ENCODE measurements at regions not wholly inside any gene's neighbourhood (a gene's known extent, or its start where the extent isn't known, plus 50 kb on each side); places are given as distances from the start of the nearest gene placed in this dataset.
"Not testable (repeated sequence)": the region's sequence is repeated elsewhere in the genome, so short reads cannot be mapped to it uniquely, and the experiment has no call there.

DNA sequence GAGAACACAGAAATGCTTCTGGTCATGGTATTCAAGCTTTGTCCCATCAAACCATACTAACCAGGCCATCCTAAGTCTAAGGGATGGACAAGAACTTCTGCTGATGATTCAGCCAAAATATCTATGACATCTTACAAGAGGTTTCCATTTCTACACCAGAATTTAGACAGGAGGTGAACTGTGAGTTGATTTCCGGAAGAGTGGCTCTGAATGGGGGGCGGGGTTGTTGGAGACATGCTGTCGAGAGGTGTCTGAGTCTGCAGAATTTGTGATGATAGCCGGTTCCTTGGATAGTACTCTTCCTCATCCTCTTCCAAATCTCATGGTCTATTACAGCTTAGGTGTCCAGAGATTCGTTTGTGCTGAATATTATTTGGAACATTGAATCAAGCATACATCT is 408.7 kb upstream of the TCF4 start:
- H3K9me3 Mint-ChIP-seq = no peaks in the 10 kb centered on the region
- intact Hi-C loops (cut with micrococcal nuclease) = no loop called here
- CTCF ChIA-PET = no interaction called here
- no peak overlapping the region for H3K27ac Mint-ChIP-seq
- H3K36me3 Mint-ChIP-seq (ENCODE audit: low read depth) = no peaks in the 10 kb centered on the region
- H3K4me3 Mint-ChIP-seq = no peak overlapping the region
- H3K4me1 Mint-ChIP-seq (ENCODE audit: low read depth) = no peaks in the 10 kb centered on the region
- no peak for DNase-seq
- H3K27me3 Mint-ChIP-seq (ENCODE audit: low read depth) = no peaks in the 10 kb centered on the region

DNA sequence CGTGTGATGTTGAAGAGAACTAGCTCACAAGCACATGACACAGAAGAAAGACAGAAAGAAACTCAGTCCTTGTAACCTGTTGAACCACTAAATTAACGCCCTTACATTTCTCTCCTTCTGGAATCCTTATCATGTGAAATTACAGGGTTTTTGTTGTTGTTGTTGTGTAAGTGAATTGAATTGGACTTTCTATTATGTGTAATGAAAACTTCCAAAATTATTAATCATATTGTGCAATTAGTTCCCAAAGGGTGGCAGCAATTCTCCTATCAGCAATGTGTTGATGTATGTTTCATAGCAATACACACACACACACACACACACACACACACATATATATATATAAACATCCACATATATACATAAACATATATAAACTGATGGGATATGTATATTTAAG is 402.2 kb upstream of the TCF4 start:
- CTCF ChIA-PET = interaction anchor here (0.5 kb wide), 1 partner anchor 758 kb away, joined by 3 read pairs; no protein-coding TSS in a partner anchor
- H3K27me3 Mint-ChIP-seq (ENCODE audit: low read depth) = no peaks in the 10 kb centered on the region
- no peak for DNase-seq
- intact Hi-C loops (cut with micrococcal nuclease) = no loop called here
- H3K4me3 Mint-ChIP-seq = no peak overlapping the region
- no peaks in the 10 kb centered on the region for H3K4me1 Mint-ChIP-seq (ENCODE audit: low read depth)
- no peak overlapping the region for H3K27ac Mint-ChIP-seq
- H3K36me3 Mint-ChIP-seq (ENCODE audit: low read depth) = no peaks in the 10 kb centered on the region
- H3K9me3 Mint-ChIP-seq = peaks cover 9% of the 10 kb centered on the region

DNA sequence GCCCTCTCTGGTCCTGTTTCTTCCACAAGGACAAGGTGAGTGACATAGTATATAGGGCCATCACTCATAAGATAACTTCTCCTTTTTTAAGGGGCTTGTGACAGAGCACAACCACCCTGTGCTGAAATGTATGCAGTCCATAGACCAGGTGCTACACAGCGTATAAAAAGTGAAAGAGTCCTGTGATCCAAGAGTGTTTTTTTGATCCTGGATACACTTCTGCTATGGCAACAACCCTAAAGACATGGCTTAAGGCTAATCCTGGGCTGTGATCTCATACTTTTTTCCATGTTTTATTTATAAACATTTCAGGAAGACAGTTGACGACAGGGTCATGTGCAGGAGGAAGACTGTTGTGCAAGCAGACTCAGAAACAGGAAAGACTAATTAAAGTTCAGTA is 400.5 kb upstream of the TCF4 start:
- intact Hi-C loops (cut with micrococcal nuclease) = no loop called here
- no peaks in the 10 kb centered on the region for H3K36me3 Mint-ChIP-seq (ENCODE audit: low read depth)
- H3K9me3 Mint-ChIP-seq = peaks cover 16% of the 10 kb centered on the region
- no peaks in the 10 kb centered on the region for H3K27me3 Mint-ChIP-seq (ENCODE audit: low read depth)
- H3K4me1 Mint-ChIP-seq (ENCODE audit: low read depth) = no peaks in the 10 kb centered on the region
- CTCF ChIA-PET = interaction anchor here (0.6 kb wide), 1 partner anchor 754 kb away, joined by 3 read pairs; no protein-coding TSS in a partner anchor
- H3K4me3 Mint-ChIP-seq = no peak overlapping the region
- H3K27ac Mint-ChIP-seq = no peak overlapping the region
- DNase-seq = no peak

DNA sequence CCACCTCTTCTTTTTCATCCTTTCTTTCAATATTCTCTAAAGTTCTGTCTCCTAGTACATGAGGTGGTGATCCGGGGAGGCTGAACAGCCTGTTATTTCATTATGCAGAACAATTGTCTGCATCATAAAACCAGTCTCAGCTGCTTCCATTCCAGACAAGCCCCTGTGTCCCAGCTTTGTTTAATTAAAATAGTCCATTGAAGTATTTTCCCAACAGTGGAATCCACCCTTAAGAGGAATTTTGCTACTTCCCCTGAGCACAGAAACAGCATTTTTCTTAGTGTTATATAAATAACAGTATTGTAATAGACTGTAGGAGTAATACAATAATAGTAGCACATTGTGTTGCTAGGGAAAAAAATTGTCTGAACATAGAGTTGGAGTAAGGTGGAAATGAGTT is 395.4 kb upstream of the TCF4 start:
- Mint-ChIP-seq H3K4me1 (ENCODE audit: low read depth) (no peaks in the 10 kb centered on the region), H3K4me3 (no peak overlapping the region), H3K27me3 (ENCODE audit: low read depth) (no peaks in the 10 kb centered on the region), H3K27ac (no peak overlapping the region), H3K9me3 (peaks cover 15% of the 10 kb centered on the region), H3K36me3 (ENCODE audit: low read depth) (no peaks in the 10 kb centered on the region)
- intact Hi-C loops (cut with micrococcal nuclease) = no loop called here
- CTCF ChIA-PET = no interaction called here
- DNase-seq = no peak

DNA sequence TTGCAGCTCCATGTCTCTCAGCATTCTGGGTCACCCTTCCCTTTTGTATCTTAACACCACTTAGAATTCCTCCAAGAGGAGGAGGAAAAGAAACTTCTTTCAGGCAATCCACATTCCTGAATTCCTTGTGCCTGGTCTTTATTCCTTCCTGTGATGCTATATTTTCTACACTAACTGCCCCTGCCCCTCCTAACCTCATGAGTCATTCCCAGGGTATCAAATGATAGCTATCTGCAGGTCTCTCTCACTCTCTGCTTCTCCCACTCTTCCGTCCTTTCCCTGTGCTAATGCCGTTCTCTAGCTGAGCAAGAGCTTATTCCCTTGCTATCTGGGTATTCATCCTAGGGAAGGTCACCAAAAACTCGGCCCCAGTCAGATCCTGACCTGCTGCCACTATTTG is 395.0 kb upstream of the TCF4 start:
- no peak for DNase-seq
- Mint-ChIP-seq H3K9me3 (peaks cover 11% of the 10 kb centered on the region), H3K4me3 (no peak overlapping the region), H3K36me3 (ENCODE audit: low read depth) (no peaks in the 10 kb centered on the region), H3K27ac (no peak overlapping the region), H3K27me3 (ENCODE audit: low read depth) (no peaks in the 10 kb centered on the region), H3K4me1 (ENCODE audit: low read depth) (no peaks in the 10 kb centered on the region)
- CTCF ChIA-PET = no interaction called here
- intact Hi-C loops (cut with micrococcal nuclease) = no loop called here

DNA sequence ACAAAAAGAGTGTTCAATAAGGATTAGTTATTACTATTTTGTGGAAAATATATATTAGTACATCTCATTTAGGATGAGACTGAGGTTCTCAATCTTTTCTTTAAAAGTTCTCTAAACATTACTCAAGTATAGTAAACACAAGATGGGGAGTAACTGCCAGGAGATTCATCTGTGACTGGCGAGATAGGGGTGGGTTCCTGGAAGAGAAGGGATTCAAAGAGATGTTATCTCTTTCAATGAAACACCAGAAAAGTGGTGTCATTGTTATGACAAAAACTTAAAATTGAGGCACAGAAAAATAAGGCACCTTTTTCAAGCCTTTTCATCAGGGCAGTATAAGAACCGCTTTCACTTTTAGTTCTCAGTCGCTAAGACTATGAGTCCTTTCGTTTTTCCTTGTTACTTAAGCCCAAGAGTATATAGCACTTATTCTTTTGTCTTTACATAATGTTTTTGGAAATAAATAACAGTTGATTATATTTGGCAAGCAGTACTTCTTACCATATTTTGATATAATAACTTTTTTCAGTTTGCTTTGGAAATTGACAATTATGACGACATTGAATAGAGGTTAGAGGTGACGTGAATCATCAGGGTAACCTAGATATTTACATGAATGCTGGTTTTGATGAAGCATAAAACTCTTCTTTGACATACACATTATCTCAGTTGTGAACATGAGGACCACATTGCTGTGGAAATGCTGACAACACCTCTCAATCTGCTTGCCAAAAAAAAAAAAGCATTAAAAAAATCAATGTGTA is 393.9 kb upstream of the TCF4 start:
- Mint-ChIP-seq H3K27me3 (ENCODE audit: low read depth) (no peaks in the 10 kb centered on the region), H3K4me1 (ENCODE audit: low read depth) (no peaks in the 10 kb centered on the region), H3K36me3 (ENCODE audit: low read depth) (no peaks in the 10 kb centered on the region), H3K4me3 (no peak overlapping the region), H3K27ac (no peak overlapping the region), H3K9me3 (peaks cover 9% of the 10 kb centered on the region)
- DNase-seq = no peak
- intact Hi-C loops (cut with micrococcal nuclease) = no loop called here
- CTCF ChIA-PET = no interaction called here

DNA sequence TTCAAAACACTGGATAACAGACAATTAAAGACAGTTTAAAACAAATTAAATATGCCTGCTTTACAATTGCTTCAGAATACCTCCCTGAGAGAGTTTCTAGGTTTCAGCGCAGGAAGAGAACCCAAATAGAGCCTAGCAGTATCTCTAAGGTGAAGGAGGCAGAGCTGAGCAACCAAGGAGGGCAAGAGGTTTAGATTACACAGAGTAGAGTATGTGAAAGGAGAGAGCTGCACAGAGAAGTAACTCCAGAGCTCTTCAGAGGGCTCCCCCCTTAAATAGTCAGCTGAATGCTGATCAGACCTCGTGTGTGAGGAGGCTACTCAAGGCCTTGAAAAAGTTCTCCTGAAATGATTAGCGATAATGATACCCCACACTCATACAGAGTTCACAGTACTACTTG is 386.5 kb upstream of the TCF4 start:
- Mint-ChIP-seq H3K4me1 (ENCODE audit: low read depth) (no peaks in the 10 kb centered on the region), H3K9me3 (no peaks in the 10 kb centered on the region), H3K27me3 (ENCODE audit: low read depth) (no peaks in the 10 kb centered on the region), H3K36me3 (ENCODE audit: low read depth) (no peaks in the 10 kb centered on the region), H3K4me3 (no peak overlapping the region), H3K27ac (no peak overlapping the region)
- DNase-seq = no peak
- intact Hi-C loops (cut with micrococcal nuclease) = no loop called here
- CTCF ChIA-PET = no interaction called here

DNA sequence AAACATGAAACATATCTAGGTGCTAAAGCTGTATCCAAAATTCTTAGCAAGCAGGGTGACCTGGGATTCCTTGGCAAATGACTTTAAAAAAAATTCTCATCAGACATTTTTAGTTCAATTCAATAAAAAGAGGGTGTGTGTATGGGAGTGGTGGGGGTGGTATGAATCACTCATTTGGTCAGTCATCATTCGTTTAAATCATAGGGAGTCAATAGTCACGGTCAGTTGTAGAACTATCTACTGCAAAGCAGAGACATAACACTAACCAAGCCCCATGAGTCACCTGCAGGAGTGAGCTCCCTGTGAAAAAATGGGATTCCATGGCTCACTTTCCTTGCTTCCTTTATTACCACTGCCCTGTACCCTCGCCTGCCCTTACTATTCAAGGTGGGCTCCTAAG is 380.6 kb upstream of the TCF4 start:
- Mint-ChIP-seq H3K27me3 (ENCODE audit: low read depth) (no peaks in the 10 kb centered on the region), H3K36me3 (ENCODE audit: low read depth) (no peaks in the 10 kb centered on the region), H3K9me3 (no peaks in the 10 kb centered on the region), H3K27ac (no peak overlapping the region), H3K4me3 (no peak overlapping the region), H3K4me1 (ENCODE audit: low read depth) (no peaks in the 10 kb centered on the region)
- intact Hi-C loops (cut with micrococcal nuclease) = no loop called here
- no peak for DNase-seq
- CTCF ChIA-PET = no interaction called here

DNA sequence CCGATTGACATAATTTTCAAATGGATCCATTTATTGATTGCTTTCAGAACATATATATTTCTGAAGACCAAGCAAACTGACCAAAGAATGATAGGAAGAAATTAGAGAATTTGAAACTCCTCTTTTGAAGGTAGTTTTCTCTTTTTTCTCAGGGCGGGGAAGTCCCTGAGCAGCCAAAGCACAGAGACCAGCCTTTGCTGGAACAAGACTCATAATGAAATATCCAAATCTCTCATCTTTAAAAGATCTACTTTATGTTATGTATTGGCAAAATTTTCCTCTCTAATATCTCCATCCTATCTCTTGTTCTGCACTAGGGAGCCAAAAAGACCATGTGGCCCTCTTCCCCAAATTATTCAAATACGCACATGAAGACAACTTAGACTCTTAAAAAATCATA is 379.0 kb upstream of the TCF4 start:
- intact Hi-C loops (cut with micrococcal nuclease) = no loop called here
- no peak overlapping the region for H3K4me3 Mint-ChIP-seq
- CTCF ChIA-PET = no interaction called here
- DNase-seq = no peak
- H3K36me3 Mint-ChIP-seq (ENCODE audit: low read depth) = no peaks in the 10 kb centered on the region
- no peaks in the 10 kb centered on the region for H3K4me1 Mint-ChIP-seq (ENCODE audit: low read depth)
- no peaks in the 10 kb centered on the region for H3K9me3 Mint-ChIP-seq
- no peak overlapping the region for H3K27ac Mint-ChIP-seq
- no peaks in the 10 kb centered on the region for H3K27me3 Mint-ChIP-seq (ENCODE audit: low read depth)

DNA sequence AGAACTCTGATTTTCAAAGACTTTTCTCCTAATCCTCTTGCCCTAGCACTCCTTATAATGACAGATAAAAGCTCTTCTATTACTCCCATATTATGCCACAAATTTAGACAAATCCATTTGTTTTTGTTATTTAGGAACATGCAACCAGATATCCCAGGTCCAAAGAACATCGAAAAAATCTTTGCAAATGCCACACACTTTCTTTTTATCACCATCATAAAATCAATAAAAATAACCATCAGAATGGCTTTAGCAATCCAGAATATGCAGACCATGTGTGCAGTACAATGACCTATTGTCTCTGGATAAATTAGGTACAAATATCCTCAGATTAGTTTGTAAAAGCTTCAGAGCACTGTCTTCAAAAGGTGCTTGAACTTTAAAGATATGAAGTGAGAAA is 376.2 kb upstream of the TCF4 start:
- CTCF ChIA-PET = no interaction called here
- Mint-ChIP-seq H3K27me3 (ENCODE audit: low read depth) (no peaks in the 10 kb centered on the region), H3K4me1 (ENCODE audit: low read depth) (no peaks in the 10 kb centered on the region), H3K36me3 (ENCODE audit: low read depth) (no peaks in the 10 kb centered on the region), H3K9me3 (no peaks in the 10 kb centered on the region), H3K4me3 (no peak overlapping the region), H3K27ac (no peak overlapping the region)
- DNase-seq = no peak
- intact Hi-C loops (cut with micrococcal nuclease) = no loop called here

DNA sequence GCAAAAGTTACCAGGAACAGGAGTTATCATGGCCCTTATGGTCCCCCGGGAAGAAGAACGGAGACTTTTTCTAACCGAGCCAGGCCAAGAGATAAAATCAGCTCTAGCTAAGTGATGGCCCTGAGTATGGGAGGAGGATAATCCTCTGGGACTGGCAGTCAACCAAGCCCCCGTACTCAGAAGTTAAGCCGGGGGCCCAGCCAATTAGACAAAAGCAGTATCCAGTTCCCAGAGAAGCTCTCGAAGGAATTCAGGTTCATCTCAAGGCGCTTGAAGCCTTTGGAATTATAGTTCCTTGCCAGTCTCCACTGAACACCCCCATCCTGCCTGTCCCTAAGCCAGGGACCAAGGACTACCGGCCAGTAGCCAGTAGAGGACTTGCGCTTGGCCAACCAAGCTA is 365.3 kb upstream of the TCF4 start:
- CTCF ChIA-PET = no interaction called here
- H3K27me3 Mint-ChIP-seq (ENCODE audit: low read depth) = no peaks in the 10 kb centered on the region

DNA sequence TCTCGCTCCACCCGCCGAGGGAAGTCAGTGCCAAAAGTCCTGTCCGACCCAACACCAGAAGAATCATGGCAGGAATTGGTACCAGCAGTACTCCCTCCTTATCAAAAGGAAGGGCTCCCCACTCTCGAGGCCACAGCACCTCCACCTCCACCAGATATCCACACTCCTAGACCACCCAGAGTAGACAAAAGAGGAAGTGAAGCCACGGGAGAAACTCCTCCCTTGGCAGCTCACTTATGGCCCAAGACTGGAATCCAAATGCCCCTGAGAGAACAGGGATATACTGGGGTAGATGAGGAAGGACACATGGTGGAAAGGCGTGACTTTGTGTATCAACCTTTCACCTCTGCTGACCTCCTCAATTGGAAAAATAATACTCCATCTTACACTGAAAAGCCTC is 363.7 kb upstream of the TCF4 start:
- CTCF ChIA-PET; H3K27ac Mint-ChIP-seq; intact Hi-C loops (cut with micrococcal nuclease); DNase-seq; H3K36me3 Mint-ChIP-seq (ENCODE audit: low read depth); H3K4me1 Mint-ChIP-seq (ENCODE audit: low read depth); H3K9me3 Mint-ChIP-seq; H3K27me3 Mint-ChIP-seq (ENCODE audit: low read depth); H3K4me3 Mint-ChIP-seq: not testable (repeated sequence)

More for the DNA sequence above, 365.3 kb upstream of the TCF4 start:
- Mint-ChIP-seq H3K4me1 (ENCODE audit: low read depth) (no peaks in the 10 kb centered on the region), H3K4me3 (no peak overlapping the region), H3K27ac (no peak overlapping the region), H3K36me3 (ENCODE audit: low read depth) (no peaks in the 10 kb centered on the region), H3K9me3 (no peaks in the 10 kb centered on the region)
- DNase-seq = no peak
- intact Hi-C loops (cut with micrococcal nuclease) = no loop called here

DNA sequence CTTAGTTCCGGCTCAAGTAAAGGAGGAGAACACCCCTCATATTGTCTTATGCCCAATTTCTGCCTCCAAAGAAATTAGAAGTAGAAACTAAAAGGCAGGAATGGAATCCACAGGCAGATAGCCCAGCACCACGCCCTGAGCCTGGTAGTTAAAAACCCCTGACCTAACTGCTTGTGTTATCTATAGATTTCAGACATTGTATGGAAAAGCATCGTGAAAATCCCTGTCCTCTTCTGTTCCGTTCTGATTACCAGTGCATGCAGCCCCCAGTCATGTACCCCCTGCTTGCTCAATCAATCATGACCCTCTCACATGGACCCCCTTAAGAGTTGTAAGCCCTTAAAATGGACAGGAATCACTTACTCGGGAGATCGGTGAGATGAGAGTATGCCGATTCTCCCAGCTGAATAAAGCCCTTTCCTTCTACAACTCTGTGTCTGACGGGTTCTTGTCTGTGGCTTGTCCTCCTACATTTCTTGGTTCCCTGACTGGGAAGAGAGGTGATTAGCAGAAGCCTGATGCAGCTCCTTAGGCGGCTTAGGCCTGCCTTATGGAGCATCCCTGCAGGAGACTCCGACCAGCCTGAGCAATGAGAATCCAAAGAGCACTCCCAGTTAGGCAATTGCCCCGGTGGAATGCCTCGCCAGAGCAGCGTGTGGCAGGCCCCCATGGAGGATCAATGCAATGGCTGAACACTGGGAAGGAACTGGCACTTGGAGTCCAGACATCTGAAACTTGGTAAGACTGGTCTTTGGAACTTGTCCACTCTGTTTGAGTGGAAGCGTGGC is 362.6 kb upstream of the TCF4 start:
- Mint-ChIP-seq H3K9me3 (no peaks in the 10 kb centered on the region), H3K36me3 (ENCODE audit: low read depth) (no peaks in the 10 kb centered on the region), H3K4me1 (ENCODE audit: low read depth) (no peaks in the 10 kb centered on the region), H3K27ac (no peak overlapping the region), H3K27me3 (ENCODE audit: low read depth) (no peaks in the 10 kb centered on the region), H3K4me3 (no peak overlapping the region)
- CTCF ChIA-PET = no interaction called here
- no peak for DNase-seq
- intact Hi-C loops (cut with micrococcal nuclease) = no loop called here
